WTC11 (cell line): ENCODE measurements at regions not wholly inside any gene's neighbourhood (a gene's known extent, or its start where the extent isn't known, plus 50 kb on each side); places are given as distances from the start of the nearest gene placed in this dataset.

ENCODE experiments used
- ATAC-seq: fragments of 200-7000 bp; cut with Tn5 transposase; 2 replicates; pipeline ENCODE4 v1.10.0; 2021; ENCODE audit warnings: mild to moderate bottlenecking, moderate library complexity
- CTCF ChIA-PET: fragments of 300-600 bp; sonication (Branson Sonifier 250); formaldehyde crosslinking; loops from one replicate; lab custom pipeline; 2021; ENCODE audit warnings: antibody characterized with exemption; lab: Charles Lee
- POLR2A ChIA-PET: fragments of 350-600 bp; sonication (Branson Sonifier 250); formaldehyde crosslinking; loops from one replicate; lab custom pipeline; 2021; ENCODE audit warnings: antibody characterized with exemption; lab: Charles Lee
- DNase-seq: peaks from one replicate; pipeline ENCODE4 v3.0.0; 2021; ENCODE audit warnings: low spot score
- H3K27ac Mint-ChIP-seq: 2 replicates; pipeline ENCODE4 v1.8.0; 2021; ENCODE audit warnings: mixed read lengths
- H3K27me3 Mint-ChIP-seq: 2 replicates; pipeline ENCODE4 v1.8.0; 2021; ENCODE audit warnings: low read depth, mild to moderate bottlenecking, moderate library complexity, mixed read lengths
- H3K36me3 Mint-ChIP-seq: 2 replicates; pipeline ENCODE4 v1.8.0; 2021; ENCODE audit warnings: mixed read lengths
- H3K4me1 Mint-ChIP-seq: 2 replicates; pipeline ENCODE4 v1.8.0; 2022; ENCODE audit warnings: mixed read lengths
- H3K4me3 Mint-ChIP-seq: 2 replicates; pipeline ENCODE4 v1.8.0; 2021; ENCODE audit warnings: mild to moderate bottlenecking, moderate library complexity, mixed read lengths
- H3K9me3 Mint-ChIP-seq: 2 replicates; pipeline ENCODE4 v1.8.0; 2021; ENCODE audit warnings: mixed read lengths
- ATF3 ChIP-seq: sonication (generic); formaldehyde crosslinking; conservative IDR thresholded peaks from 2 replicates; pipeline ENCODE4 v1.8.1; 2022; ENCODE audit warnings: mild to moderate bottlenecking, missing genetic modification reagents
- EMX1 ChIP-seq: fragments of 250-450 bp; sonication (Bioruptor Pico); IDR thresholded peaks from 2 replicates; pipeline ENCODE4 v1.8.0; 2021; ENCODE audit warnings: mild to moderate bottlenecking
- ZNF121 ChIP-seq: sonication (generic); formaldehyde crosslinking; IDR thresholded peaks from 2 replicates; pipeline ENCODE4 v1.8.0; 2023; ENCODE audit warnings: missing genetic modification reagents
- ZNF281 ChIP-seq: sonication (generic); formaldehyde crosslinking; IDR thresholded peaks from 2 replicates; pipeline ENCODE4 v1.8.0; 2023; ENCODE audit warnings: mild to moderate bottlenecking, missing genetic modification reagents
- ZNF423 ChIP-seq: fragments of 250-450 bp; sonication (Bioruptor Pico); IDR thresholded peaks from 2 replicates; pipeline ENCODE4 v2.1.2; 2022; ENCODE audit warnings: mild to moderate bottlenecking, moderate library complexity
- ZNF532 ChIP-seq: fragments of 250-450 bp; sonication (Bioruptor Pico); IDR thresholded peaks from 2 replicates; pipeline ENCODE4 v1.9.0; 2021; ENCODE audit warnings: mild to moderate bottlenecking, borderline replicate concordance
- TF ChIP-seq, protein P1 (sequence below): fragments of 250-450 bp; sonication (Bioruptor Pico); IDR thresholded peaks from 2 replicates; pipeline ENCODE4 v1.9.0; 2021; ENCODE audit warnings: mild to moderate bottlenecking
- TF ChIP-seq, protein P2 (sequence below): fragments of 250-450 bp; sonication (Bioruptor Pico); IDR thresholded peaks from 2 replicates; pipeline ENCODE4 v2.1.2; 2022; ENCODE audit warnings: mild to moderate bottlenecking, moderate library complexity

DNA sequence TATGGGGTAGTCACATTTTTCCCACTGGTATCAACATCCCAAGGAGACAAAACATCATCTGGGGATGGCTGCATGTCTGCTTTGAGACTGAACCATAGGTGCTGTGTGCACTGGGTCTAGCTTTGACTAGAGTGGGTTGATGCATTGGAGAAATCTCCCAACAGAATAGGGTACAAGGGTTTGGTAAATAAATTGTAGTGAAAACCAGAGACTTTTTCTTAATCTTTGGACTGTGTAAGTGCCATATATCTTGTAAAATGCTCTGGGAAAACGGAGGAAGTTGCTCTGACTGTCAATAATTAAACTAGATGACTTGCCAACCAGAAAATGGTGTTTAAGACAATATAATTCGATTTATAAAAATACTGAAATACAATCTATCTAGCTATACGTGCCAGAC is 1064.0 kb upstream of the SLIT2 start:
- POLR2A ChIA-PET, result no interaction called here
- no peak overlapping the region for H3K27ac Mint-ChIP-seq

More for the DNA sequence above, 1064.0 kb upstream of the SLIT2 start:
- no peaks in the 10 kb centered on the region for H3K27me3 Mint-ChIP-seq
- TF ChIP-seq ZNF121 (CRISPR knock-in tag) (no peak), EMX1 (no peak), ZNF423 (CRISPR knock-in tag) (no peak), ZNF532 (no peak), ATF3 (no peak), ZNF281 (CRISPR knock-in tag) (no peak)
- TF ChIP-seq, protein P1, sequence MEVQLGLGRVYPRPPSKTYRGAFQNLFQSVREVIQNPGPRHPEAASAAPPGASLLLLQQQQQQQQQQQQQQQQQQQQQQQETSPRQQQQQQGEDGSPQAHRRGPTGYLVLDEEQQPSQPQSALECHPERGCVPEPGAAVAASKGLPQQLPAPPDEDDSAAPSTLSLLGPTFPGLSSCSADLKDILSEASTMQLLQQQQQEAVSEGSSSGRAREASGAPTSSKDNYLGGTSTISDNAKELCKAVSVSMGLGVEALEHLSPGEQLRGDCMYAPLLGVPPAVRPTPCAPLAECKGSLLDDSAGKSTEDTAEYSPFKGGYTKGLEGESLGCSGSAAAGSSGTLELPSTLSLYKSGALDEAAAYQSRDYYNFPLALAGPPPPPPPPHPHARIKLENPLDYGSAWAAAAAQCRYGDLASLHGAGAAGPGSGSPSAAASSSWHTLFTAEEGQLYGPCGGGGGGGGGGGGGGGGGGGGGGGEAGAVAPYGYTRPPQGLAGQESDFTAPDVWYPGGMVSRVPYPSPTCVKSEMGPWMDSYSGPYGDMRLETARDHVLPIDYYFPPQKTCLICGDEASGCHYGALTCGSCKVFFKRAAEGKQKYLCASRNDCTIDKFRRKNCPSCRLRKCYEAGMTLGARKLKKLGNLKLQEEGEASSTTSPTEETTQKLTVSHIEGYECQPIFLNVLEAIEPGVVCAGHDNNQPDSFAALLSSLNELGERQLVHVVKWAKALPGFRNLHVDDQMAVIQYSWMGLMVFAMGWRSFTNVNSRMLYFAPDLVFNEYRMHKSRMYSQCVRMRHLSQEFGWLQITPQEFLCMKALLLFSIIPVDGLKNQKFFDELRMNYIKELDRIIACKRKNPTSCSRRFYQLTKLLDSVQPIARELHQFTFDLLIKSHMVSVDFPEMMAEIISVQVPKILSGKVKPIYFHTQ, result no peak
- TF ChIP-seq, protein P2, sequence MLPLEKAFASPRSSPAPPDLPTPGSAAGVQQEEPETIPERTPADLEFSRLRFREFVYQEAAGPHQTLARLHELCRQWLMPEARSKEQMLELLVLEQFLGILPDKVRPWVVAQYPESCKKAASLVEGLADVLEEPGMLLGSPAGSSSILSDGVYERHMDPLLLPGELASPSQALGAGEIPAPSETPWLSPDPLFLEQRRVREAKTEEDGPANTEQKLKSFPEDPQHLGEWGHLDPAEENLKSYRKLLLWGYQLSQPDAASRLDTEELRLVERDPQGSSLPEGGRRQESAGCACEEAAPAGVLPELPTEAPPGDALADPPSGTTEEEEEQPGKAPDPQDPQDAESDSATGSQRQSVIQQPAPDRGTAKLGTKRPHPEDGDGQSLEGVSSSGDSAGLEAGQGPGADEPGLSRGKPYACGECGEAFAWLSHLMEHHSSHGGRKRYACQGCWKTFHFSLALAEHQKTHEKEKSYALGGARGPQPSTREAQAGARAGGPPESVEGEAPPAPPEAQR (CRISPR knock-in tag), result no peak
- TF ChIP-seq, all 79 proteins: peak for 0
- Mint-ChIP-seq H3K4me1 (peaks cover 26% of the 10 kb centered on the region), H3K4me3 (no peak overlapping the region), H3K36me3 (no peaks in the 10 kb centered on the region), H3K9me3 (peaks cover 7% of the 10 kb centered on the region; the same call in 1 of the 2 replicates)
- no peak for DNase-seq
- ATAC-seq, result no peak
- CTCF ChIA-PET, result no interaction called here
